HepG2 (cell line): ENCODE measurements at regions not wholly inside any gene's neighbourhood (a gene's known extent, or its start where the extent isn't known, plus 50 kb on each side); places are given as distances from the start of the nearest gene placed in this dataset.

ENCODE experiments used
- ATAC-seq: fragments of 200-7000 bp; cut with Tn5 transposase; 3 replicates; pipeline ENCODE4 v1.9.1; 2020; ENCODE audit warnings: mild to moderate bottlenecking, moderate library complexity
- BruUV-seq: library from RNA; stranded (reverse); fragments of 400-500 nt; replicated peaks from 2 replicates; lab custom pipeline; 2021; lab: Mats Ljungman, UMichigan
- CTCF ChIA-PET: fragments of 300-600 bp; formaldehyde crosslinking; extraction: SDS; loops from one replicate; lab custom pipeline; 2021; ENCODE audit warnings: low total read pairs, inconsistent platforms, low intra/inter-chr PET ratio; lab: Yijun Ruan, JAX
- POLR2A ChIA-PET: fragments of 350-600 bp; sonication (Branson Sonifier 250); formaldehyde crosslinking; loops from one replicate; lab custom pipeline; 2020; ENCODE audit warnings: antibody characterized with exemption, inconsistent platforms; lab: Yijun Ruan, JAX
- DNase-seq: peaks from one replicate; pipeline ENCODE4 v3.0.0-alpha.2; 2015; ENCODE audit warnings: low spot score
- FAIRE-seq: peaks from 3 replicates; lab custom pipeline; 2011; peaks lifted over from hg19 to GRCh38; lab: Jason Lieb, UNC
- H2AFZ ChIP-seq: one replicate; pipeline ENCODE4 v1.6.1; 2011; ENCODE audit warnings: low read length, inconsistent platforms
- H3K27ac ChIP-seq: fragments of 300-600 bp; 3 replicates; pipeline ENCODE4 v1.8.0; 2011; ENCODE audit warnings: mixed run types, mild to moderate bottlenecking, mixed read lengths, low read length, inconsistent platforms; ENCODE audit not compliant: insufficient read depth; ENCODE audit errors: extremely low read length
- H3K27me3 ChIP-seq, 2 experiments: fragments of 200-600 bp in 1 of 2; 2 replicates in 1 of 2; 3 replicates in 1 of 2; pipeline versions ENCODE4 v1.6.0 to v1.8.0; 2011; ENCODE audit warnings: low read length in 2 of 2, mild to moderate bottlenecking in 2 of 2, moderate library complexity in 2 of 2, inconsistent platforms in 1 of 2; ENCODE audit not compliant: insufficient read depth in 2 of 2, control insufficient read depth in 1 of 2
- H3K36me3 ChIP-seq, 2 experiments: fragments of 200-600 bp in 1 of 2; replicated peaks in 1 of 2; 2 replicates in 1 of 2; 3 replicates in 1 of 2; pipeline versions ENCODE4 v1.5.1 to v1.8.0; 2011; ENCODE audit warnings: low read length in 2 of 2, inconsistent platforms in 1 of 2; ENCODE audit not compliant: insufficient read depth in 2 of 2, control insufficient read depth in 1 of 2
- H3K4me1 ChIP-seq: 2 replicates; pipeline ENCODE4 v1.5.1; 2012; ENCODE audit warnings: low read length, inconsistent platforms; ENCODE audit not compliant: insufficient read depth
- H3K4me2 ChIP-seq: 2 replicates; pipeline ENCODE4 v1.6.0; 2011; ENCODE audit warnings: low read depth, low read length, inconsistent platforms
- H3K4me3 ChIP-seq, 3 experiments: fragments of 200-600 bp in 1 of 3; sonication (generic), shearing (Covaris generic) in 1 of 3; replicated peaks in 1 of 3; 2 replicates each; pipeline ENCODE4 v1.5.1; 2011 to 2016; ENCODE audit warnings: low read length in 3 of 3, inconsistent platforms in 2 of 3, low read depth in 2 of 3, mild to moderate bottlenecking in 2 of 3, control low read depth in 1 of 3, mixed read lengths in 1 of 3; ENCODE audit not compliant: insufficient read depth in 1 of 3
- H3K79me2 ChIP-seq: one replicate; pipeline ENCODE4 v1.6.1; 2011; ENCODE audit warnings: low read length, inconsistent platforms; ENCODE audit not compliant: insufficient read depth
- H3K9ac ChIP-seq: 2 replicates; pipeline ENCODE4 v1.6.0; 2011; ENCODE audit warnings: mild to moderate bottlenecking, low read depth, low read length, inconsistent platforms; ENCODE audit not compliant: insufficient read depth
- H3K9me3 ChIP-seq: 2 replicates; pipeline ENCODE4 v1.5.1; 2012; ENCODE audit warnings: mild to moderate bottlenecking, low read length
- H4K20me1 ChIP-seq: 2 replicates; pipeline ENCODE4 v1.6.0; 2011; ENCODE audit warnings: inconsistent platforms, mild to moderate bottlenecking, low read length, moderate library complexity; ENCODE audit not compliant: insufficient read depth
- KDM2A ChIP-seq: sonication (generic); formaldehyde crosslinking; IDR thresholded peaks from 2 replicates; pipeline ENCODE4 v1.4.0; 2020; ENCODE audit warnings: low read depth, missing genetic modification reagents, borderline replicate concordance
- PRMT3 ChIP-seq: sonication (generic); formaldehyde crosslinking; IDR thresholded peaks from 2 replicates; pipeline ENCODE4 v1.8.1; 2022; ENCODE audit warnings: low read depth, mild to moderate bottlenecking, moderate library complexity, missing genetic modification reagents, borderline replicate concordance
- SMAD1 ChIP-seq: sonication (generic); formaldehyde crosslinking; IDR thresholded peaks from 2 replicates; pipeline ENCODE4 v1.4.0; 2020; ENCODE audit warnings: missing genetic modification reagents, low read depth, mild to moderate bottlenecking, borderline replicate concordance
- ZFP36L2 ChIP-seq: sonication (generic); formaldehyde crosslinking; IDR thresholded peaks from 2 replicates; pipeline ENCODE4 v1.4.0; 2020; ENCODE audit warnings: missing genetic modification reagents
- ZFP90 ChIP-seq: sonication (generic); formaldehyde crosslinking; IDR thresholded peaks from 2 replicates; pipeline ENCODE4 v1.8.0; 2022; ENCODE audit warnings: missing genetic modification reagents, mild to moderate bottlenecking, inconsistent platforms, borderline replicate concordance
- ZNF335 ChIP-seq: sonication (generic); formaldehyde crosslinking; IDR thresholded peaks from 2 replicates; pipeline ENCODE4 v1.4.0; 2020; ENCODE audit warnings: missing genetic modification reagents
- ZNF446 ChIP-seq: sonication (generic); formaldehyde crosslinking; IDR thresholded peaks from 2 replicates; pipeline ENCODE4 v1.5.0; 2020; ENCODE audit warnings: mild to moderate bottlenecking, missing genetic modification reagents
- ZNF557 ChIP-seq: sonication (generic); formaldehyde crosslinking; IDR thresholded peaks from 2 replicates; pipeline ENCODE4 v1.4.0; 2020; ENCODE audit warnings: missing genetic modification reagents
- WGBS: methylation state at CpG from one replicate; pipeline ENCODE4 v1.1.6; 2017; ENCODE audit warnings: low lambda C conversion rate; 5-methylcytosine and 5-hydroxymethylcytosine counted together
- in situ Hi-C: cut with HindIII; loops from 2 replicates; pipeline ENCODE4 v1.10.0; 2017; ENCODE audit warnings: low pct_unique_long_range_greater_than_20kb; ENCODE audit not compliant: extremely low pct_ligation_motif_present
- intact Hi-C: fragments of 100-400 bp; cut with micrococcal nuclease; formaldehyde crosslinking; loops from one replicate; pipeline ENCODE4 v1.10.0; 2022; ENCODE audit not compliant: unreplicated experiment
- TF ChIP-seq, protein P1 (sequence below): sonication (generic); formaldehyde crosslinking; IDR thresholded peaks from 2 replicates; pipeline ENCODE4 v1.4.0; 2020; ENCODE audit warnings: missing genetic modification reagents, borderline replicate concordance

DNA sequence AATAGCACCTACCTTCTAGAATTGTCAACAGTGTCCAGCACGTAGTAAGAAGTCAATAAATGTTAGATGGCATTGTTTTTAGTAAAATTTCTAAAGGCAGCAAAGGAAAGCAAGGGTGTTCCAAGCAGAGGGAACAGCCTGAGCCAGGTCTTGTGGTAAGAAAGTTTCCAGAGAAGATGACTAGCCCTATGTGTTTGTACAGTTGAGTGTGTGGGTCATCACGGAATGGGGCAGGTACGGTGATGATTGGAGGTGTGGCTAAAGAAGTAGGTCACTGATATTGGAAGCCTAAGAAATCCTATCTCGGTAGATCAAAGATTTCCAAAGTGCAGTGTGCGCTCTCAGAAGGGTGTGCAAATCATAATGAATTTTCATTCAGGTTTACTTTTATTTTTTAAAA lies 94.2 kb upstream of the BCL6 start:
- Histone ChIP-seq H3K27me3 (no peaks in the 10 kb centered on the region; a peak in 1 of 5 replicates), H3K4me1 (peaks cover 22% of the 10 kb centered on the region), H3K9ac (no peak overlapping the region), H3K4me3 (no peak overlapping the region), H3K27ac (no peak overlapping the region), H2AFZ (no peak overlapping the region), H3K79me2 (no peaks in the 10 kb centered on the region), H4K20me1 (no peaks in the 10 kb centered on the region), H3K36me3 (no peaks in the 10 kb centered on the region), H3K4me2 (no peak overlapping the region), H3K9me3 (no peaks in the 10 kb centered on the region)
- WGBS = 56% methylated on average over 5 of the region's 5 CpGs
- ATAC-seq (no peak), DNase-seq (no peak), FAIRE-seq (no peak)
- ChIA-PET POLR2A (no interaction called here), CTCF (no interaction called here)
- no peak for TF ChIP-seq SMAD1
- TF ChIP-seq, protein P1, sequence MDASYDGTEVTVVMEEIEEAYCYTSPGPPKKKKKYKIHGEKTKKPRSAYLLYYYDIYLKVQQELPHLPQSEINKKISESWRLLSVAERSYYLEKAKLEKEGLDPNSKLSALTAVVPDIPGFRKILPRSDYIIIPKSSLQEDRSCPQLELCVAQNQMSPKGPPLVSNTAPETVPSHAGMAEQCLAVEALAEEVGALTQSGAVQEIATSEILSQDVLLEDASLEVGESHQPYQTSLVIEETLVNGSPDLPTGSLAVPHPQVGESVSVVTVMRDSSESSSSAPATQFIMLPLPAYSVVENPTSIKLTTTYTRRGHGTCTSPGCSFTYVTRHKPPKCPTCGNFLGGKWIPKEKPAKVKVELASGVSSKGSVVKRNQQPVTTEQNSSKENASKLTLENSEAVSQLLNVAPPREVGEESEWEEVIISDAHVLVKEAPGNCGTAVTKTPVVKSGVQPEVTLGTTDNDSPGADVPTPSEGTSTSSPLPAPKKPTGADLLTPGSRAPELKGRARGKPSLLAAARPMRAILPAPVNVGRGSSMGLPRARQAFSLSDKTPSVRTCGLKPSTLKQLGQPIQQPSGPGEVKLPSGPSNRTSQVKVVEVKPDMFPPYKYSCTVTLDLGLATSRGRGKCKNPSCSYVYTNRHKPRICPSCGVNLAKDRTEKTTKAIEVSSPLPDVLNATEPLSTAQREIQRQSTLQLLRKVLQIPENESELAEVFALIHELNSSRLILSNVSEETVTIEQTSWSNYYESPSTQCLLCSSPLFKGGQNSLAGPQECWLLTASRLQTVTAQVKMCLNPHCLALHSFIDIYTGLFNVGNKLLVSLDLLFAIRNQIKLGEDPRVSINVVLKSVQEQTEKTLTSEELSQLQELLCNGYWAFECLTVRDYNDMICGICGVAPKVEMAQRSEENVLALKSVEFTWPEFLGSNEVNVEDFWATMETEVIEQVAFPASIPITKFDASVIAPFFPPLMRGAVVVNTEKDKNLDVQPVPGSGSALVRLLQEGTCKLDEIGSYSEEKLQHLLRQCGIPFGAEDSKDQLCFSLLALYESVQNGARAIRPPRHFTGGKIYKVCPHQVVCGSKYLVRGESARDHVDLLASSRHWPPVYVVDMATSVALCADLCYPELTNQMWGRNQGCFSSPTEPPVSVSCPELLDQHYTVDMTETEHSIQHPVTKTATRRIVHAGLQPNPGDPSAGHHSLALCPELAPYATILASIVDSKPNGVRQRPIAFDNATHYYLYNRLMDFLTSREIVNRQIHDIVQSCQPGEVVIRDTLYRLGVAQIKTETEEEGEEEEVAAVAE = no peak
- no peak for TF ChIP-seq KDM2A
- no peak for TF ChIP-seq PRMT3 (CRISPR knock-in tag)
- no peak for TF ChIP-seq ZNF557 (CRISPR knock-in tag)
- no peak for TF ChIP-seq ZNF446
- no peak for TF ChIP-seq ZNF335 (CRISPR knock-in tag)
- no peak for TF ChIP-seq ZFP36L2 (CRISPR knock-in tag)
- TF ChIP-seq ZFP90 (CRISPR knock-in tag) = no peak
- BruUV-seq = no TSS peak
- intact Hi-C loops = no loop called here
- in situ Hi-C loops = no loop called here
